SIG-M5 (cell line): ENCODE measurements at regions not wholly inside any gene's neighbourhood (a gene's known extent, or its start where the extent isn't known, plus 50 kb on each side); places are given as distances from the start of the nearest gene placed in this dataset.
"Not testable (repeated sequence)": the region's sequence is repeated elsewhere in the genome, so short reads cannot be mapped to it uniquely, and the experiment has no call there.

Experiments
- DNase-seq: peaks from one replicate; lab custom pipeline; 2025; lab: John Stamatoyannopoulos, UW

- no peak for DNase-seq
Measured at GRCh38 chr4:11700751-11701226, 272.1 kb upstream of the HS3ST1 start.

DNA sequence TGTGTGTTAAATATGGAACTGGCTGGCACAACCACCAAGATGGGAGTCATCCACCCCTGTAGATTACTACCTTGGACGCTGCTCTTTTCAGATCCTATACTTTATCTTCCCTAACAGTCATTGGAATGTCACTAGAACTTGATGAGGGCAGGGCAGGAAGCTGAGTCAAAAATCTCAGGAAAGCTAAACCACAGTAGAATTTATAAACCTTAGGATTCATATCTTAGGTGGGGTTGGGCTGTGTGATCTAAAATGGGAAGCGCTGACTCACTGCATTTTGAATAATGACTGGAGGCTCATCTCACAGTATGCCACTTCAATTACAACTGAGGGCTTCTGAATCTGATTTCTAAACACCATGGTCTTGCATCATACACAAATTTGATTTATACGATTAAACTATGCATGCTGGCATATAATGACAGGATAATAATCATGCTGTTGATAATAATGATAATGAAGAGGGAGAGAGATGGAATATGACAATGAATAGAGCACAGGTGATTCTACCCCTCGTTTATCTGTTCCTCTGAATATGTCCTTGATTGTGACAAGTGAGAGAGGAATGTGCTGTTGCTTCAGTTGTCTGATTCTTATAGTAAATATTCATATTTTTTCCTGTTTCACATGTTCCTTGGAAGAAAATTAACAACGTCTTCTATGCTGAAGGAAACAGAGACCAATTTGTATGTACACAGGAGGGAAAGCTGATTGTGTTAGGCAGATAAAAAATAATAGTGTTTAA is 270.3 kb upstream of the HS3ST1 start:
- no peak for DNase-seq

GRCh38 chr4:11698033-11698432 is 269.3 kb upstream of the HS3ST1 start:
- no peak for DNase-seq

DNA sequence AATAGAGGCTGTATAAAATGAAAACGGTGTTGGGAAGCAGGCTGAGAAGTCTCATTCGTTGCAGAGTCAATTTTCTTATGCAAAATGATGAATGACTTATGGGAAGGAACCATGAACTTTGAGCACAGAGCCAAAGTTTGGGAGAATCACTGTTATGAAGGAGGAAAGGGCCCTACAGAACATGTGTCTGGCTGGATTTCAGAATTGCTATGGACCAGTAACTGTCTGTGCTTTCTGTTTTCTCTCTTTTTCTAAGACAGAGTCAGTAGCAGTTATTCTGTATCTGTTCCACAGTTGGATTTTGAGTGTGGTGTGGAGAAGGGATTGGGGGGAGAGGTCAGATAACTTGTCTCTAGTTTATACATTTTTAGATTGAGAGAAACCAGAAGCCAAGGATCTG is 265.0 kb upstream of the HS3ST1 start:
- no peak for DNase-seq

GRCh38 chr4:11691236-11691635 is 262.5 kb upstream of the HS3ST1 start:
- no peak for DNase-seq

GRCh38 chr4:11687727-11688126 is 259.0 kb upstream of the HS3ST1 start:
- no peak for DNase-seq

- no peak for DNase-seq
Measured at GRCh38 chr4:11685481-11685880, 256.8 kb upstream of the HS3ST1 start.

GRCh38 chr4:11675051-11675800 is 246.5 kb upstream of the HS3ST1 start:
- no peak for DNase-seq

GRCh38 chr4:11670304-11670703 is 241.6 kb upstream of the HS3ST1 start:
- DNase-seq: no peak

DNA sequence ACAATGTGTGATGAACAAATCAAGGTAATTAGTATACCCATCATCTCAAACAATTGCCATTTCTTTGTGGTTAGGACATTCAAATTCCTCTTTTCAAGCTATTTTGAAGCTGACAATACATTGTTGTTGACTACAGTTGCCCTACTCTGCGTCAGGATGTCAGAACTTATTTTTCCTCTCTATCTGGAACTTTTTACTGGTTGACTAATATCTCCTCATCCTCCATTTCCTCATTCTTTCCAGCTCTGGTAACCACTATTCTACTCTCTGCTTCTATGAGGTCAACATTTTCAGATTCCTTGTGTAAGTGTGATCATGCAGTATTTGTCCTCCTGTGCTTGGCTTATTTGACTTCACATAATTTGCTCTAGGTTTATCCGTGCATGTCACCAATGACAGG is 240.5 kb upstream of the HS3ST1 start:
- DNase-seq: no peak

GRCh38 chr4:11663114-11663513 is 234.4 kb upstream of the HS3ST1 start:
- no peak for DNase-seq

- DNase-seq: no peak
Measured at GRCh38 chr4:11650801-11651596, 222.3 kb upstream of the HS3ST1 start.

- no peak for DNase-seq
Measured at GRCh38 chr4:11647433-11647832, 218.7 kb upstream of the HS3ST1 start.

GRCh38 chr4:11643081-11643480 is 214.4 kb upstream of the HS3ST1 start:
- not testable (repeated sequence) for DNase-seq

GRCh38 chr4:11640584-11640983 is 211.9 kb upstream of the HS3ST1 start:
- no peak for DNase-seq

- DNase-seq: no peak
Measured at GRCh38 chr4:11636551-11636950, 207.9 kb upstream of the HS3ST1 start.

- no peak for DNase-seq
Measured at GRCh38 chr4:11636031-11636430, 207.3 kb upstream of the HS3ST1 start.

- no peak for DNase-seq
Measured at GRCh38 chr4:11635342-11635741, 206.6 kb upstream of the HS3ST1 start.

DNA sequence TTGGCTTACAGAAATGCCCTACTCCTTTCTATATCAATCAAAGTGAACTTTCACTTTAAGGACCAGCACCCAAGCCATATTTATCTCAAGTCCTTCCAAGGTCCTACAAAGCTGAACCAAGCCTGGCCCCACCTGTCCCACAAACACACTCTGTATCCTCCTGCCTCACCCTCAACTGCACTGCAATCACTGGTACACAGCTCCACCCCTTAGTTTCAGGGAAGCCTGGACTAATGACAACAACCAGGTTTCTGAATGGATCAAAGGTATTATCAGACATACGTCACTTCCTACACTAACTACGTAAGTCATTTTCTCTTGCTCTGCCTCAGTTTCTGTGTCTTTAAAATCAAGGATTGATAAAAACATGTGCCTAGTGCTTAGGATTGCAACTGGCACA is 205.6 kb upstream of the HS3ST1 start:
- no peak for DNase-seq

DNA sequence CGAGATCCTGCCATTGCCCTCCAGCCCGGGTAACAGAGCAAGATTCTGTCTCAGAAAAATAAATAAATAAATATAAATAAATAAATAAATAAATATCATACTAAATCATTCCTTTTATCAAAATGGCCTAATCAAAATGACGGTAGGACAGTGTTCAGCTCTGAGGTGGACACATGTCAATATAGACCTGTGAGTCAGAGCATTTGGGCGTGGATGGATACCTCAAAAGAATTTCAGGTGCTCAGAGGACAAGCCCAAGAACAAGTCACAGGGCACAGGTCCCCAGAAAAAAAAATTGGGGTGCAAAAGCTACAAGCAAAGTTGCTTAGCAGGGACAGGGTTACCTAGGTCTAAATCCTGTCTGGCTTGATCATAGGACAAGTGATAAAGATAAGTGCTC is 204.7 kb upstream of the HS3ST1 start:
- DNase-seq: no peak

DNA sequence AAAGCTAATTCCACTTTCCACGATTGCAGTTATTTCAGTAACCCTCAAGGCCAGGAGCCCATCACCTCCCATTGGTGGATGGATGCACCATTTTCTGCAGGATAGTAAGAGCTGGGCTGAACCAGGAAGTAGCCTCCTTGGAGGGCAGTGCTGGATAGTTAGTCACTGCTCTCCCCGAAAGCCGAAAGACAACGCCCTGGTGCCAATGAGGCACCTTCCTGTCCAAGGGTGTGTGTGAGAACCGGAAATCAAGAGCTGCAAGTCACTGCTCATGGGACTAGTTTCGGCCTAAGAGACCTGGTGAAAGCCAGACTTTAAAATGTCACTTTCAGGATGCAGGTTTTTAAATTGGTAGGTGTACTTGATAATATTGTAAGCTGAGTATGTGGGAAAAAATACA is 203.8 kb upstream of the HS3ST1 start:
- DNase-seq: no peak

GRCh38 chr4:11632025-11632424 is 203.3 kb upstream of the HS3ST1 start:
- DNase-seq: no peak

DNA sequence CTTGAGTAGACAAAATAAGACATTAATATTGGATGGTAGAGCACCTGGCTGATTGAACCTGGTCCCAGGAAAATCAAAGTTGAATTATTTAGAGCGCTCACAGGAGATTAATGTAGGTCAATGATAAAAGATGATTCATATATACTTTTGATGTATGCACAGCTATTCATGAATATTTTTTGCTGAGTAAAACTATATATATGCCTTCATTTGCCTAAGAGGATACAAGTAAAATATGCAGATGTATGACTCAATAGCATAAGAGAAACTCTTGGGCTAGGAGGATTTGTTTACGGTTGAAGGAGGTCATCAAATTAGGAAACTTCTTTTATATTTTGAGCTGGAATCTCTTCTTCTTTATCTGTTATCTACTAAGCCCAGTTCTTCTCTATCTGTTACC is 202.7 kb upstream of the HS3ST1 start:
- DNase-seq: no peak
